ENCODE measurements at regions not wholly inside any gene's neighbourhood (a gene's known extent, or its start where the extent isn't known, plus 50 kb on each side); places are given as distances from the start of the nearest gene placed in this dataset.

- TF ChIP-seq, protein P1, sequence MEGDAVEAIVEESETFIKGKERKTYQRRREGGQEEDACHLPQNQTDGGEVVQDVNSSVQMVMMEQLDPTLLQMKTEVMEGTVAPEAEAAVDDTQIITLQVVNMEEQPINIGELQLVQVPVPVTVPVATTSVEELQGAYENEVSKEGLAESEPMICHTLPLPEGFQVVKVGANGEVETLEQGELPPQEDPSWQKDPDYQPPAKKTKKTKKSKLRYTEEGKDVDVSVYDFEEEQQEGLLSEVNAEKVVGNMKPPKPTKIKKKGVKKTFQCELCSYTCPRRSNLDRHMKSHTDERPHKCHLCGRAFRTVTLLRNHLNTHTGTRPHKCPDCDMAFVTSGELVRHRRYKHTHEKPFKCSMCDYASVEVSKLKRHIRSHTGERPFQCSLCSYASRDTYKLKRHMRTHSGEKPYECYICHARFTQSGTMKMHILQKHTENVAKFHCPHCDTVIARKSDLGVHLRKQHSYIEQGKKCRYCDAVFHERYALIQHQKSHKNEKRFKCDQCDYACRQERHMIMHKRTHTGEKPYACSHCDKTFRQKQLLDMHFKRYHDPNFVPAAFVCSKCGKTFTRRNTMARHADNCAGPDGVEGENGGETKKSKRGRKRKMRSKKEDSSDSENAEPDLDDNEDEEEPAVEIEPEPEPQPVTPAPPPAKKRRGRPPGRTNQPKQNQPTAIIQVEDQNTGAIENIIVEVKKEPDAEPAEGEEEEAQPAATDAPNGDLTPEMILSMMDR (conservative IDR thresholded peaks at IDR 0.05; ENCODE audit: low read length), result no peak
- no peak for TF ChIP-seq EZH2phosphoT487 (IDR thresholded peaks at IDR 0.05; ENCODE audit: borderline replicate concordance, low read depth, low read length)
- POLR2A ChIA-PET, result no interaction called here
Measured at GRCh38 chr7:46955531-46955930, 626.4 kb downstream of the TNS3 start.

DNA sequence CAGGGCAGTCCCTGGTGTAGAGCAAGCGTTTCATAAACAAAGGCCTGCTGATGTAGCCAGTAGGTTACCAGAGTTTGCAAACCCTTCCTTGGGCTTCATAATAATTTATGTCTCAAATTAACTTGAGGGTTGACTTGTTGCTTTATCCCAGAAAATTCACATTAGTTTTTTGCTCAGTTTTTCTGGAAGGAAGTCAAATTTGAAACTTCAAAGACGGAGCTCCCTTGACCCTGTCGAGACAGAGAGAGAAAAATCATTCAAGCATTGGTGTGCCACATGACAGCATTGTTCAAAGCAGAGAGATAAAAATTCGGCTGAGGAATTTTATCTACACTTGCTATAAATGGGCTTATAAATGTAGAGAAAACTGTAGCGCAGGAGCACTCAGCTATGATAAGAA lies 627.7 kb downstream of the TNS3 start:
- ChIA-PET POLR2A (interaction anchor here (0.6 to 0.7 kb wide), 2 partner anchors 22 to 173 kb away, joined by 3 to 4 read pairs; no protein-coding TSS in a partner anchor), CTCF (ENCODE audit: unreplicated experiment) (no interaction called here)
- Histone ChIP-seq H3K79me2 (ENCODE audit: insufficient read depth, low read depth, low read length) (no peaks in the 10 kb centered on the region), H3K9me3 (ENCODE audit: low read length) (no peaks in the 10 kb centered on the region), H3K4me3 (ENCODE audit: low read depth, low read length, poor library complexity, severe bottlenecking) (no peak overlapping the region), H3K4me1 (ENCODE audit: insufficient read depth, low read length, poor library complexity, severe bottlenecking) (no peaks in the 10 kb centered on the region), H3K4me2 (ENCODE audit: low read length) (no peak overlapping the region), H3K27ac (ENCODE audit: low read depth, low read length, poor library complexity, severe bottlenecking) (no peak overlapping the region), H3K9me2 (ENCODE audit: insufficient read depth, low read length) (no peaks in the 10 kb centered on the region), H4K20me1 (ENCODE audit: insufficient read depth, low read length) (no peaks in the 10 kb centered on the region), H3K36me3 (ENCODE audit: insufficient read depth, low read length) (no peaks in the 10 kb centered on the region), H2AFZ (ENCODE audit: low read length) (no peak overlapping the region)
- TF ChIP-seq, protein P1 (conservative IDR thresholded peaks at IDR 0.05; ENCODE audit: low read length), result no peak
- TF ChIP-seq EZH2phosphoT487 (IDR thresholded peaks at IDR 0.05; ENCODE audit: borderline replicate concordance, low read depth, low read length), result no peak
- no TSS peak for BruUV-seq (replicated peaks)
- intact Hi-C loops (cut with micrococcal nuclease; ENCODE audit: unreplicated experiment), result no loop called here
- DNase-seq (ENCODE audit: low spot score), result no peak

More at GRCh38 chr7:46955531-46955930, 626.4 kb downstream of the TNS3 start:
- Histone ChIP-seq H3K36me3 (ENCODE audit: insufficient read depth, low read length) (no peaks in the 10 kb centered on the region), H3K4me3 (ENCODE audit: low read depth, low read length, poor library complexity, severe bottlenecking) (no peak overlapping the region), H3K27ac (ENCODE audit: low read depth, low read length, poor library complexity, severe bottlenecking) (no peak overlapping the region), H3K4me2 (ENCODE audit: low read length) (no peak overlapping the region), H3K9me3 (ENCODE audit: low read length) (no peaks in the 10 kb centered on the region), H3K9me2 (ENCODE audit: insufficient read depth, low read length) (no peaks in the 10 kb centered on the region), H2AFZ (ENCODE audit: low read length) (no peak overlapping the region), H4K20me1 (ENCODE audit: insufficient read depth, low read length) (no peaks in the 10 kb centered on the region), H3K79me2 (ENCODE audit: insufficient read depth, low read depth, low read length) (no peaks in the 10 kb centered on the region), H3K4me1 (ENCODE audit: insufficient read depth, low read length, poor library complexity, severe bottlenecking) (no peaks in the 10 kb centered on the region)
- no TSS peak for BruUV-seq (replicated peaks)
- CTCF ChIA-PET (ENCODE audit: unreplicated experiment), result no interaction called here
- DNase-seq (ENCODE audit: low spot score), result no peak
- intact Hi-C loops (cut with micrococcal nuclease; ENCODE audit: unreplicated experiment), result no loop called here

DNA sequence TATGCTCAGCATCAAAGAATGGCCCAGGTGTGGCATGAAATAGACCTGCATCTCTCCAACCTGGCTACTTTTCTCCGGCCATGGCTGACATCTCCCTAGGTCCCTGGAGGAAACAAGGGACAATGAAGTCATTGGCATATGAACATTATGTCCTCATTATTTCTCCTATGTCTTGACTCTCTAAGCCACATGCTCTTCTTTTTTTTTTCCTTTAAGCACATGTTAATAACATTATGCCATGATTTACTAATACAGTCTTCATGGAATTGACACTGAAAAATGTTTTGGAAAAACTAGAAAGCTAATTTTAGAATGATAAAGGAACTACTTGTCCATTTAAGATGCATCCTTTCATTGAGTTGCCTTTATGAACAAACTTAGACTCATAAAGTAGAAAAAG lies 628.9 kb downstream of the TNS3 start:
- POLR2A ChIA-PET, result interaction anchor here (0.7 to 0.9 kb wide), 2 partner anchors 17 to 49 kb away, joined by 3 read pairs; no protein-coding TSS in a partner anchor
- intact Hi-C loops (cut with micrococcal nuclease; ENCODE audit: unreplicated experiment), result no loop called here
- no peaks in the 10 kb centered on the region for H4K20me1 ChIP-seq (ENCODE audit: insufficient read depth, low read length)
- CTCF ChIA-PET (ENCODE audit: unreplicated experiment), result no interaction called here
- no peaks in the 10 kb centered on the region for H3K9me2 ChIP-seq (ENCODE audit: insufficient read depth, low read length)
- no peak overlapping the region for H2AFZ ChIP-seq (ENCODE audit: low read length)
- TF ChIP-seq EZH2phosphoT487 (IDR thresholded peaks at IDR 0.05; ENCODE audit: borderline replicate concordance, low read depth, low read length), result no peak
- TF ChIP-seq, protein P1 (conservative IDR thresholded peaks at IDR 0.05; ENCODE audit: low read length), result no peak
- no peaks in the 10 kb centered on the region for H3K36me3 ChIP-seq (ENCODE audit: insufficient read depth, low read length)
- DNase-seq (ENCODE audit: low spot score), result no peak
- no peak overlapping the region for H3K4me3 ChIP-seq (ENCODE audit: low read depth, low read length, poor library complexity, severe bottlenecking)
- no peak overlapping the region for H3K4me2 ChIP-seq (ENCODE audit: low read length)
- no TSS peak for BruUV-seq (replicated peaks)
- no peak overlapping the region for H3K27ac ChIP-seq (ENCODE audit: low read depth, low read length, poor library complexity, severe bottlenecking)
- H3K9me3 ChIP-seq (ENCODE audit: low read length), result no peaks in the 10 kb centered on the region
- H3K4me1 ChIP-seq (ENCODE audit: insufficient read depth, low read length, poor library complexity, severe bottlenecking), result no peaks in the 10 kb centered on the region
- no peaks in the 10 kb centered on the region for H3K79me2 ChIP-seq (ENCODE audit: insufficient read depth, low read depth, low read length)
